Left cardiac atrium (tissue), 4 donors: ENCODE measurements at regions not wholly inside any gene's neighbourhood (a gene's known extent, or its start where the extent isn't known, plus 50 kb on each side); places are given as distances from the start of the nearest gene placed in this dataset.
A peak's percentile ranks its signal among the peaks of the same experiment; 100 is the strongest.

Source experiments
- ATAC-seq, 2 donors: fragments of 200-7000 bp; cut with Tn5 transposase; one replicate each; pipeline ENCODE4 v1.9.1; 2020; ENCODE audit warnings: mild to moderate bottlenecking in 2 of 2, moderate library complexity in 2 of 2
- DNase-seq: peaks from one replicate; pipeline ENCODE4 v3.0.0-alpha.2; 2020
- intact Hi-C, 2 donors: fragments of 100-400 bp; cut with DNase I; formaldehyde crosslinking; loops; one replicate each; pipeline versions ENCODE4 v1.14.1 to v1.15.1; 2022 to 2023
- donor health status: DM: no; HTN: yes; CAD: no.
- donor health status: DM: no; HTN: yes; CAD: no; lungs with severe emphysema.
- donor health status: DM: yes; HTN: yes; CAD: no.
- donor health status: Dilated cardiomyopathy.

GRCh38 chr12:90301095-90301494, 592.5 kb upstream of the ATP2B1 start:
- DNase-seq (no peak), ATAC-seq (no peak)
- intact Hi-C loops = no loop called here

DNA sequence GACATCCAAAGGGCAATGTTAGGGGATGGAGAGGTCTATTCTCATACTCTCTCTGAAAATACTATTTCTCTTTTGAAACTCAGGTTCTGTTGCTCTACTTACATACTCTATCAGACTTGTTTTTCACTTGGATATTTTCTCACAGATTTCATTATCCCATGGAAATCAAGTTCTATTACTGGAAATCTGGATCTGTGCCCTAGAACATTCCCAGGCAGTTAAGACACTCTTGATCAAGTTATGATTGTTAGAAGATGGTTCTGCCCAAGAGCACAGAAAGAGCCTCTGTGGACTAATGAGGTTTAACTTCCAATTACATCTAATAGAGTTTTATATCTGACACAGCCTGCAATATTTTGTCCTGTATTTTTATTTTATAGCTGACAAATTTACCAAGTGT, 591.0 kb upstream of the ATP2B1 start:
- no peak for DNase-seq
- no peak for ATAC-seq
- intact Hi-C loops = no loop called here

DNA sequence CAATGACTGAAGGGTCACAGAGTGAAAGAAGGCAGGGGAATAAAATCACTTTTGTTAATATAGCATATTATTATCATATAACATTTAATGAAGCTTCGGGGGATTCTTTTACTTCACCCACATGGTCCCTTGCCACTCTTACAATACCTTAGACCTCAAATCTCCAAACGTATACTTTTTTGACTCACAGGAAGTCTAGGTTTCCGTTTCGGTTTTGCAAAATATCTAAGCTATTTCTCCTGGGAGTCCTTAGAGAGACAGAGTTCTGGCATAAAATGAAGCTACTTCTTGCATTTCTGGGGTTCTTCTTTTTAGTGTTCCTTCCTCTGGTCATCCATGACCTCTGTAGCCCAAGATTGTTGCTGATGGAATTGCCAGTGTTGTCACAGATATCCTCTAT, 590.5 kb upstream of the ATP2B1 start:
- DNase-seq = no peak
- no peak for ATAC-seq
- intact Hi-C loops = no loop called here

- ATAC-seq = no peak
- DNase-seq = no peak
- intact Hi-C loops = no loop called here
Measured at GRCh38 chr12:90298289-90298948, 589.8 kb upstream of the ATP2B1 start.

- intact Hi-C loops = no loop called here
- ATAC-seq = no peak
Measured at GRCh38 chr12:90295858-90296257, 587.2 kb upstream of the ATP2B1 start.

DNA sequence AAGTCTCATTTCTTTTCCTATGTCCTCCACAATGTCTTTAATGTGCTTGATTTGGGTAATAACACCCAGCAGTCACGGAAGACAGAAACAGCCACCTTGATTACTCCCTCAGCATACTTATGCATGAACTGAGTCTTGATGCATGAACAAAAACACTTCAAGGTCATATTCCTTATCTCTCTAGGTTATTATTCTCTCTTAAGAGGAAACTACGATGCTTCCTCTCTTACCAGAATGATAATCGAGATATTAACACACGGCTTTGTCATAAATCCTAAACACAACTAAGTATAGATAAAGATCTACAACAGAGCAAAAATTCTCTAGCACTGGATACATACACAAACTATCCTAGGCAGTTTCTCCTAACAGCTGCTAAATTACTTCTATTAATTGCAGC, 583.5 kb upstream of the ATP2B1 start:
- ATAC-seq = no peak
- no peak for DNase-seq
- intact Hi-C loops = no loop called here

More at GRCh38 chr12:90295858-90296257, 587.2 kb upstream of the ATP2B1 start:
- no peak for DNase-seq

GRCh38 chr12:90290980-90291975, 582.6 kb upstream of the ATP2B1 start:
- intact Hi-C loops = no loop called here
- DNase-seq = no peak

GRCh38 chr12:90287585-90287984, 578.9 kb upstream of the ATP2B1 start:
- intact Hi-C loops = no loop called here
- DNase-seq = no peak

More at GRCh38 chr12:90290980-90291975, 582.6 kb upstream of the ATP2B1 start:
- peak; percentile 47 to 50 for ATAC-seq

DNA sequence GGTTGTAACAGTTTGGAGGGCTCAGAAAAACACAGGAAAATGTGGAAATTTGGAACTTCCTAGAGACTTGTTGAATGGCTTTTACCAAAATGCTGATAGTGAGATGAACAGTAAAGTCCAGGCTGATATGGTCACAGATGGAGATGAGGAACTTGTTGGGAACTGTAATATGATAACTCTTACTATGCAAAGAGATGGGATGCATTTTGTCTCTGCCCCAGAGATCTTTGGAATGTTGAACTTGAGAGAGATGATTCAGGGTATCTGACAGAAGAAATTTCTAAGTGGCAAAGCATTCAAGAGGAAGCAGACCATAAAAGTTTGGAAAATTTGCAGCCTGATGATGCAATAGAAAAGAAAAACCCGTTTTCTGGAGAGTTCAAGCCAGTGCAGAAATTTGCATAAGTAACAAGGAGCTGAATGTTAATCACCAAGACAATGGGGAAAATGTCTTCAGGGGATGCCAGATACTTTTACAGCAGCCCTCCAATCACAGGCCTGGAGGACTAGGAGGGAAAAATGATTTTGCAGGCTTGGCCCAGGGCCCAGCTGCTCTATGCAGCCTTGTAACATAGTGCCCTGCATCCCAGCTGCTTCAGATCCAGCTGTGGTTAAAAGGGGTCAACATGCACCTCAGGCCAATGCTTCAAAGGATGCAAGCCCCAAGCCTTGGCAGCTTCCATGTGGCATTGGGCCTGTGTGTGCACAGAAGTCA, 572.7 kb upstream of the ATP2B1 start:
- ATAC-seq = no peak
- intact Hi-C loops = no loop called here
- no peak for DNase-seq

More at GRCh38 chr12:90287585-90287984, 578.9 kb upstream of the ATP2B1 start:
- no peak for ATAC-seq

DNA sequence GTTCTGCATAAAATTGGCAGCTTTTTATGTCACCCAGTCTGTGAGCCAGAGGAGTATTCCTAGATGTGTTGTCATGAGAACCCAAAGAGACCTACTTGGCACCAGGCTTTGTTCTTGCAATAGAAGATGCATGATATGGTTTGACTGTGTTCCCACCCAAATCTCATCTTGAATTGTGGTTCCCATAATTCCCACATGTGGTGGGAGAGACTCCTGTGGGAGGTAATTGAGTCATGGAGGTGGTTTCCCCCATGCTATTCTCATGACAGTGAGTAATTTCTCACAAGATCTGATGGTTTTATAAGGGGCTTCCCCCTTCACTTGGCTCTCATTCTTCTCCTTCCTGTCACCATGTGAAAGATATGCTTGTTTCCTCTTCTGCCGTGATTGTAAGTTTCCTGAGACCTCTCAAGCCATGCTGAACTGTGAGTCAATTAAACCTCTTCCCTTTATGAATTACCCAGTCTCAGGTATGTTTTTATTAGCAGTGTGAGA, 572.0 kb upstream of the ATP2B1 start:
- intact Hi-C loops = no loop called here
- DNase-seq = no peak
- no peak for ATAC-seq

DNA sequence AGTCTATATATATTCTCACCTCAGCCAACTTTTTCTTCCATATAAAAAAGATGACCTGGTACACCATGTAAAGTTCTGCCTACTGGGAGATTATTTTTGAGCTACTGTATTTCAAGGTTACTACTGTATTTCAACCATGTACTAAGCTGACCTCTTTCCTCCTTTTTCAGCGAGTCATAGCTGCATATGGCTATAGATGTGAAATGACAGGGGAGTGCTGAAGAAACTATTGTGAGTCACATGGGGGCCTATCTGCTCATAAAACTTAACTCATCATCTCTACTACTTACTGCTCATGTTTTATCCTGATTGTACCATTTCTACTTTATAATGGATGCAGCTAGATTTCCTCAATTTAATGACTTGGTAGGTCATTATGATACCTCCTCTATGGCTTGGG, 571.4 kb upstream of the ATP2B1 start:
- intact Hi-C loops = no loop called here
- no peak for ATAC-seq
- DNase-seq = no peak

DNA sequence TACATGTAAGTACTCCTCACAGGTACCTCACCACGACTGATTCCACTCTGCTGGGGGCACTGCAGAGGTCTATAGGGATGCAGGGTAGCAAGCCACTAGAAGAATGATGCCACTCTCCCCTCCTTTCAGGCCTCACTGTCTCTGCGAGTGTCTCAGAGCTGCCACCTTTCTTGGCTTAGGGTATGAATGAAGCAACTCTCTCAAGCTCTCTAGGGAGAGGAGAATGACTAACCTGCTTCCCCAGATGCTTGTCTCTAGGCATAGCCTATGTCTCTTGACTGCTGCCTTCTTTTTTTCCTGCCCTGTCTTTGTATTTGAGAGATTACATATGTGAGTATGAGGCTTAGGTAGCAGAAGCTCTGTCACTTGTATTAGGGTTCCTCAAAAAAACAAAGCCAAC, 566.5 kb upstream of the ATP2B1 start:
- DNase-seq (no peak), ATAC-seq (no peak)
- intact Hi-C loops = no loop called here

- intact Hi-C loops = no loop called here
- ATAC-seq (no peak), DNase-seq (no peak)
Measured at GRCh38 chr12:90274407-90274806, 565.8 kb upstream of the ATP2B1 start.

DNA sequence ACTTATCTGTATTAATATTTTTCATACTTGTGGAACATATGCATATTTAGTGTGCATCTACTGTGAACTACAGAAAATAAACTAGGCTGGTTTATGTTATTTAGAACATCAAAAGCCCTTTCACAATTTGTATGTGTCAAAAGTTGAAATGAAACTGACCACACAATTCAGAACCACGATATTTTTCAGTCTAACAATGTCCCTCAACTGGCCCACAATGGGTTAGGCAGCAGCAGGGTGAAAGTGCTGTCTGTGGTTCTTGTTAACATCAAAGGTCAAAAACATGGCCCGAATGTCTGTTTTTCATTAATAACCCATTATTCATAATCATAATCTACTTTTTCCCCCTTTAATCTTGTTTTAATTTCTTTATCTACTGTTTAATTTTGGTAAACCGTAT, 559.9 kb upstream of the ATP2B1 start:
- intact Hi-C loops = no loop called here
- ATAC-seq (no peak), DNase-seq (no peak)

DNA sequence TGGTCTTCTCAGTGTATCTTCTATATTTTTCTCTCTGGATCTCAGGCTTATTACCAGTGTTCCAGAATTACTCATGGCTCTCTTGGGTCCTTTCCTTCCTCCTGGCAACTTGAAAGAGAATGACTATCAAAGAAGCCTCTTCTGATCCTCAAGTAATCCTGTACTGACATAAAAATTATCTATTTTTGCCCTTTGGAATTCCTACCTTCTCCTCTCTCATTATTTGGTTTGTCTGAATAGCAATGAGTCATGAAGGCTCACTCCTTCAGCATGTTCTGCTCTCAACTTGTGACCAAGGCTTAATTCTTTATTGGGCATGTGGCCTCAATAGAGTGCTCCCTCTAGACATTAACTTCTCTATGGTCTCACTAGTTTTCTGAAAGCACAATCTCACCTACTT, 553.6 kb upstream of the ATP2B1 start:
- intact Hi-C loops = no loop called here
- DNase-seq (no peak), ATAC-seq (no peak)

GRCh38 chr12:90261283-90261682, 552.6 kb upstream of the ATP2B1 start:
- intact Hi-C loops = no loop called here
- DNase-seq (no peak), ATAC-seq (no peak)

DNA sequence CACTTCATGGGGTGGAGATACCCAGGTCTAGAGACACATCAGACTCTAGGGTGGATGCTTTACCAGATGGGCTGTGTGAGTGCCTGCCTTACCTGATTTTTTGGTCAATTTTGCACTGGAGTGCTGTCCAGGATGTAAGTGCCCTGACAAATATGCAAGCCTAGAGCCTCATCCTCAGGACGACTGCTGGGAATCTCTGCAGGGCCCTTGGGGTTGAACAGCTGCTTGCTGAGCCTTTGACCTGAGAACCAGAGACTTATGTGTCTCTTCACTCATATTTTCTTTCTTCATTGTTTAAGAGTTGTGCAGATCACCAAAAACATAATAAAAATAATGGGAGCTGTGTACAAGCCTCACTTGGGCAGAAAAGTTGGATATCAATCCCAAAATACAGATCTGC, 551.5 kb upstream of the ATP2B1 start:
- no peak for DNase-seq
- intact Hi-C loops = no loop called here

GRCh38 chr12:90257927-90258624, 549.4 kb upstream of the ATP2B1 start:
- ATAC-seq (no peak), DNase-seq (no peak)
- intact Hi-C loops = loop anchor here in 1 of 2 donors (10.0 kb wide), 1 partner anchor 713 kb away; no protein-coding TSS in a partner anchor

More for the DNA sequence above, 551.5 kb upstream of the ATP2B1 start:
- ATAC-seq = no peak

GRCh38 chr12:90254796-90255195, 546.2 kb upstream of the ATP2B1 start:
- intact Hi-C loops = loop anchor here in 1 of 2 donors (10.0 kb wide), 1 partner anchor 710 kb away; no protein-coding TSS in a partner anchor
- no peak for ATAC-seq
- no peak for DNase-seq
